T-cell (primary cell): ENCODE measurements at regions not wholly inside any gene's neighbourhood (a gene's known extent, or its start where the extent isn't known, plus 50 kb on each side); places are given as distances from the start of the nearest gene placed in this dataset.

Experiments
- ATAC-seq, 4 experiments: fragments of 200-7000 bp in 3 of 4; fragments of 150-1000 bp in 1 of 4; cut with Tn5 transposase; replicated peaks in 1 of 4; 1 replicate in 3 of 4; 2 replicates in 1 of 4; pipeline ENCODE4 v1.10.0; 2021; ENCODE audit warnings: moderate library complexity in 3 of 4, mild to moderate bottlenecking in 2 of 4, moderate number of reproducible peaks in 1 of 4
- CTCF ChIA-PET, 2 donors: fragments of 300-600 bp; sonication (Branson Sonifier 250); formaldehyde crosslinking; loops; one replicate each; lab custom pipeline; 2022; ENCODE audit warnings: antibody characterized with exemption in 2 of 2; lab: Charles Lee
- POLR2A ChIA-PET, 2 donors: fragments of 300-600 bp; sonication (Branson Sonifier 250); formaldehyde crosslinking; loops; one replicate each; lab custom pipeline; 2022; ENCODE audit warnings: antibody characterized with exemption in 2 of 2; lab: Charles Lee
- DNase-seq, 35 experiments: peaks; one replicate each; pipeline versions ENCODE4 v3.0.0 to v3.0.0-alpha.2; 2013 to 2023
- H3K27ac ChIP-seq: one replicate; pipeline ENCODE4 v1.5.1; 2013; ENCODE audit warnings: low read length
- H3K27me3 ChIP-seq, 2 experiments: replicated peaks in 1 of 2; 1 replicate in 1 of 2; 2 replicates in 1 of 2; pipeline versions ENCODE4 v1.6.1 to v1.7.0; 2013; ENCODE audit warnings: low read length in 1 of 2, mixed read lengths in 1 of 2; ENCODE audit not compliant: control insufficient read depth in 2 of 2, insufficient read depth in 2 of 2; ENCODE audit errors: extremely low read depth in 1 of 2
- H3K36me3 ChIP-seq, 2 donors: 1 replicate in 1 of 2; 2 replicates in 1 of 2; pipeline versions ENCODE4 v1.6.1 to v1.7.0; 2013; ENCODE audit warnings: low read length in 1 of 2; ENCODE audit not compliant: control insufficient read depth in 2 of 2, insufficient read depth in 1 of 2; ENCODE audit errors: extremely low read depth in 1 of 2
- H3K4me1 ChIP-seq, 2 experiments: 1 replicate in 1 of 2; 2 replicates in 1 of 2; pipeline versions ENCODE4 v1.6.1 to v1.7.0; 2013; ENCODE audit warnings: low read length in 2 of 2, mixed read lengths in 1 of 2; ENCODE audit not compliant: insufficient read depth in 2 of 2, control insufficient read depth in 1 of 2; ENCODE audit errors: extremely low read depth in 1 of 2
- H3K4me3 ChIP-seq, 2 donors: 1 replicate in 1 of 2; 2 replicates in 1 of 2; pipeline versions ENCODE4 v1.5.1 to v1.7.0; 2013; ENCODE audit warnings: mild to moderate bottlenecking in 2 of 2, low read length in 1 of 2, moderate library complexity in 1 of 2; ENCODE audit not compliant: control insufficient read depth in 1 of 2; ENCODE audit errors: extremely low read depth in 1 of 2
- H3K9me3 ChIP-seq: 2 replicates; pipeline ENCODE4 v1.7.0; 2013
- H3K27ac Mint-ChIP-seq, 2 donors: one replicate each; pipeline ENCODE4 v1.8.0; 2020 to 2021; ENCODE audit warnings: mild to moderate bottlenecking in 2 of 2, mixed read lengths in 2 of 2
- H3K27me3 Mint-ChIP-seq, 2 donors: one replicate each; pipeline ENCODE4 v1.8.0; 2021 to 2022; ENCODE audit warnings: mixed read lengths in 2 of 2
- H3K36me3 Mint-ChIP-seq: one replicate; pipeline ENCODE4 v1.8.0; 2021; ENCODE audit warnings: mixed read lengths
- H3K4me1 Mint-ChIP-seq, 3 donors: one replicate each; pipeline ENCODE4 v1.8.0; 2020 to 2022; ENCODE audit warnings: mixed read lengths in 3 of 3, mild to moderate bottlenecking in 1 of 3
- H3K4me3 Mint-ChIP-seq, 3 donors: one replicate each; pipeline ENCODE4 v1.8.0; 2020 to 2022; ENCODE audit warnings: mild to moderate bottlenecking in 3 of 3, mixed read lengths in 3 of 3, moderate library complexity in 3 of 3
- H3K9me3 Mint-ChIP-seq, 3 donors: one replicate each; pipeline ENCODE4 v1.8.0; 2020 to 2022; ENCODE audit warnings: mixed read lengths in 3 of 3
- WGBS: methylation state at CpG from one replicate; pipeline ENCODE4 v1.1.5; 2013; ENCODE audit warnings: missing lambda C conversion rate; ENCODE audit not compliant: insufficient coverage; 5-methylcytosine and 5-hydroxymethylcytosine counted together

DNA sequence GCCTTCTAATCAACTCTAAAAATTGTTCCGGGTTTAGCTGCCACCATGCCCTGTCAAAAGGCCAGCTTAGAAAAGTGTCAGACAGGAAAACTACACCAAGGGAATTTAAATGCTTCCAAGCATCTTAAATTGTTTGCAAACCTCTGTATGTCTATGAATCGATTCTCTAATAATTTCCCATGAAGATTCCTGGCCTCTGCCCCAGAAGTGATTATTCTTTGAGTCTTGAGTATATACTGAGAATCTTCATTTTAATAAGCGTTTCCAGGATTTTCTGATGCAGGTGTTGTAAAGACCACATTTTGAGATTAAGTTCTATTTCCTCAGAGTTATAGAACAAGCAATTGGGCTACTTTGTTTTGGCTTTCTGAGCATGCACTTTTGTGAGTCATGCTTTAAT lies 471.8 kb upstream of the JAG1 start:
- 100% methylated on average over 1 of the region's 3 CpGs for WGBS
- Mint-ChIP-seq H3K27me3 (no peaks in the 10 kb centered on the region), H3K4me1 (no peaks in the 10 kb centered on the region), H3K4me3 (no peak overlapping the region), H3K36me3 (no peaks in the 10 kb centered on the region), H3K27ac (no peak overlapping the region), H3K9me3 (peaks cover 0 to 12% (median 8%) of the 10 kb centered on the region in 3 donors)
- CTCF ChIA-PET, result no interaction called here
- DNase-seq, result no peak
- H3K4me1 ChIP-seq, result no peaks in the 10 kb centered on the region
- H3K4me3 ChIP-seq, result no peak overlapping the region
- no peak overlapping the region for H3K27ac ChIP-seq
- no peaks in the 10 kb centered on the region for H3K9me3 ChIP-seq
- H3K27me3 ChIP-seq, result no peaks in the 10 kb centered on the region
- no peak for ATAC-seq
- POLR2A ChIA-PET, result no interaction called here
- H3K36me3 ChIP-seq, result no peaks in the 10 kb centered on the region

GRCh38 chr20:11153819-11154218 lies 480.0 kb upstream of the JAG1 start:
- no peaks in the 10 kb centered on the region for H3K36me3 Mint-ChIP-seq
- H3K27me3 Mint-ChIP-seq, result no peaks in the 10 kb centered on the region
- Histone ChIP-seq H3K4me1 (no peaks in the 10 kb centered on the region), H3K9me3 (no peaks in the 10 kb centered on the region), H3K4me3 (no peak overlapping the region), H3K36me3 (no peaks in the 10 kb centered on the region), H3K27ac (no peak overlapping the region), H3K27me3 (peaks cover 0 to 2% of the 10 kb centered on the region in 2 experiments)
- no peak for ATAC-seq
- H3K27ac Mint-ChIP-seq, result no peak overlapping the region
- ChIA-PET CTCF (no interaction called here), POLR2A (no interaction called here)
- H3K4me1 Mint-ChIP-seq, result no peaks in the 10 kb centered on the region
- DNase-seq, result no peak
- H3K4me3 Mint-ChIP-seq, result no peak overlapping the region
- no CpG with 5 or more reads among the region's 1 CpG for WGBS
- H3K9me3 Mint-ChIP-seq, result no peaks in the 10 kb centered on the region

DNA sequence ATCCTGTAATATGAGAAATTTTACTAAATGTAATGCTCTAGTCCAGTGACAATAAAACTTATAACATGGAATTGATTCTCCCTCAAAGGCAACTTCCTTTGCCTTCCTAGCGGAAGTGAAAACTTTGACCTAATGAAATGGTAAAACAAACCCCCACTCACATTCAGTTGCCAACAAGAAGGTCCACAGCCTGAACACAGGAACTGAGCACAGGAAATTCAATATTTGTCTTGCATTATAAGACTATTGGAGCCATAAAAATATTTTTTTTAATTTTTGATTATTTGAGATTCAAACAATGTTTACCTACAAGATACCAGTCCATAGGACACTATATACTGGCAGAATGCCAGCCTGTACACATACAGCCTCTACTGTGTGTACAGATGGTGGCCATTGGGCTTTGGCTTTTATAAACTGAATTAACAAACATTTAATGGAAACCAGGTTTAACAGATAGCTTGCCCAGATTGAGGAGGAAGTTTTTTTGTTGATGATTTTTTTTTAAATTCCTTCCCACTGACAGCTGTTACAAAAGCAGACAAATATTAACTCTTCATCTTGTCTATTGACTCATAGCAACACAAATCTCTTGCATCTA lies 481.5 kb upstream of the JAG1 start:
- H3K4me3 ChIP-seq, result no peak overlapping the region
- H3K4me1 Mint-ChIP-seq, result no peaks in the 10 kb centered on the region
- DNase-seq (no peak), ATAC-seq (no peak)
- no peaks in the 10 kb centered on the region for H3K9me3 ChIP-seq
- no peak overlapping the region for H3K27ac ChIP-seq
- peaks cover 0 to 2% of the 10 kb centered on the region in 2 experiments for H3K27me3 ChIP-seq
- POLR2A ChIA-PET, result no interaction called here
- no peaks in the 10 kb centered on the region for H3K27me3 Mint-ChIP-seq
- H3K27ac Mint-ChIP-seq, result no peak overlapping the region
- whole genome bisulfite sequencing, result no CpG with 5 or more reads among the region's 1 CpG
- no peak overlapping the region for H3K4me3 Mint-ChIP-seq
- CTCF ChIA-PET, result no interaction called here
- peaks cover 0 to 2% (median 0%) of the 10 kb centered on the region in 3 donors for H3K9me3 Mint-ChIP-seq
- H3K4me1 ChIP-seq, result no peaks in the 10 kb centered on the region
- no peaks in the 10 kb centered on the region for H3K36me3 Mint-ChIP-seq
- H3K36me3 ChIP-seq, result no peaks in the 10 kb centered on the region

DNA sequence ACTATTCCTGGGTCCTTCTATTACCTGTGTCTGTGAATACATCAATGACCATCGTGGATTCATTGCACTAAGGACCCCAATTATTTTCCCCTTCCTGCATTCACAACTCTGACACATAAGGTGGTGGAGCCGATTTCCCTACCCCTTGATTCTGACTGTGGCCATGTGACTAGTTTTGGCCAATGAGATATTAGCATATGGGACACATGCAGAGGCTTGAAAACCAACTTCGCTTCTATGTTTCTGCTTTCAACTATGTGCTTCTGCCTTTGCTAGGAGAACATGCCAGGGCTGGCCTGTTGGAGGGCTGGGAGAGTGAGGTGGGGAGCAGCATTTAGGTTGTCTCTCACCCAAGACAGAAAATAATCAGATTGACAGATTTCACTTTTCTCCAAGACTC lies 483.1 kb upstream of the JAG1 start:
- Mint-ChIP-seq H3K9me3 (peaks cover 0 to 2% (median 0%) of the 10 kb centered on the region in 3 donors), H3K27ac (no peak overlapping the region), H3K4me1 (no peaks in the 10 kb centered on the region), H3K27me3 (no peaks in the 10 kb centered on the region), H3K4me3 (no peak overlapping the region), H3K36me3 (no peaks in the 10 kb centered on the region)
- ChIA-PET POLR2A (no interaction called here), CTCF (no interaction called here)
- ATAC-seq (no peak), DNase-seq (no peak)
- no peak overlapping the region for H3K27ac ChIP-seq
- WGBS, result no CpG with 5 or more reads among the region's 3 CpGs
- H3K4me3 ChIP-seq, result no peak overlapping the region
- H3K4me1 ChIP-seq, result no peaks in the 10 kb centered on the region
- peaks cover 0 to 2% of the 10 kb centered on the region in 2 experiments for H3K27me3 ChIP-seq
- no peaks in the 10 kb centered on the region for H3K9me3 ChIP-seq
- H3K36me3 ChIP-seq, result no peaks in the 10 kb centered on the region

- Mint-ChIP-seq H3K27ac (no peak overlapping the region), H3K27me3 (no peaks in the 10 kb centered on the region), H3K9me3 (peaks cover 0 to 2% (median 0%) of the 10 kb centered on the region in 3 donors), H3K4me1 (no peaks in the 10 kb centered on the region), H3K36me3 (no peaks in the 10 kb centered on the region), H3K4me3 (no peak overlapping the region)
- Histone ChIP-seq H3K9me3 (no peaks in the 10 kb centered on the region), H3K4me3 (no peak overlapping the region), H3K27ac (no peak overlapping the region), H3K4me1 (no peaks in the 10 kb centered on the region), H3K36me3 (no peaks in the 10 kb centered on the region), H3K27me3 (no peaks in the 10 kb centered on the region)
- no peak for ATAC-seq
- ChIA-PET CTCF (no interaction called here), POLR2A (no interaction called here)
- no peak for DNase-seq
- 80% methylated on average over 1 of the region's 2 CpGs for WGBS
Measured at GRCh38 chr20:11158146-11158545, 484.3 kb upstream of the JAG1 start.

GRCh38 chr20:11158589-11158988 lies 484.8 kb upstream of the JAG1 start:
- ATAC-seq, result no peak
- H3K36me3 Mint-ChIP-seq, result no peaks in the 10 kb centered on the region
- DNase-seq, result no peak
- no peaks in the 10 kb centered on the region for H3K4me1 Mint-ChIP-seq
- H3K27ac Mint-ChIP-seq, result no peak overlapping the region
- no peaks in the 10 kb centered on the region for H3K27me3 ChIP-seq
- H3K27ac ChIP-seq, result no peak overlapping the region
- CTCF ChIA-PET, result no interaction called here
- no peaks in the 10 kb centered on the region for H3K27me3 Mint-ChIP-seq
- POLR2A ChIA-PET, result no interaction called here
- no peaks in the 10 kb centered on the region for H3K9me3 ChIP-seq
- H3K9me3 Mint-ChIP-seq, result peaks cover 0 to 2% (median 0%) of the 10 kb centered on the region in 3 donors
- no peak overlapping the region for H3K4me3 Mint-ChIP-seq
- 80% methylated on average over 1 of the region's 2 CpGs for WGBS
- H3K4me3 ChIP-seq, result no peak overlapping the region
- H3K36me3 ChIP-seq, result no peaks in the 10 kb centered on the region
- H3K4me1 ChIP-seq, result no peaks in the 10 kb centered on the region

- DNase-seq, result no peak
- no peak overlapping the region for H3K4me3 ChIP-seq
- H3K4me1 Mint-ChIP-seq, result no peaks in the 10 kb centered on the region
- no peaks in the 10 kb centered on the region for H3K4me1 ChIP-seq
- no peak overlapping the region for H3K27ac Mint-ChIP-seq
- ChIA-PET POLR2A (no interaction called here), CTCF (no interaction called here)
- H3K27ac ChIP-seq, result no peak overlapping the region
- 27% methylated on average over 2 of the region's 6 CpGs for WGBS
- no peaks in the 10 kb centered on the region for H3K36me3 Mint-ChIP-seq
- ATAC-seq, result no peak
- H3K9me3 Mint-ChIP-seq, result peaks cover 0 to 3% (median 2%) of the 10 kb centered on the region in 3 donors
- no peaks in the 10 kb centered on the region for H3K9me3 ChIP-seq
- H3K27me3 Mint-ChIP-seq, result no peaks in the 10 kb centered on the region
- no peaks in the 10 kb centered on the region for H3K27me3 ChIP-seq
- no peaks in the 10 kb centered on the region for H3K36me3 ChIP-seq
- H3K4me3 Mint-ChIP-seq, result no peak overlapping the region
Measured at GRCh38 chr20:11159728-11160127, 485.9 kb upstream of the JAG1 start.
